B cell (primary cell): ENCODE measurements at regions not wholly inside any gene's neighbourhood (a gene's known extent, or its start where the extent isn't known, plus 50 kb on each side); places are given as distances from the start of the nearest gene placed in this dataset.

Experiments used
- EZH2 ChIP-seq: IDR thresholded peaks from 2 replicates; pipeline ENCODE4 v1.6.1; 2012; ENCODE audit warnings: borderline replicate concordance, low read depth, mild to moderate bottlenecking, moderate library complexity, low read length; ENCODE audit not compliant: insufficient read depth, poor library complexity, severe bottlenecking
- TF ChIP-seq, protein P1 (sequence below): fragments of 200-600 bp; IDR thresholded peaks from one replicate; pipeline ENCODE4 v1.8.0; 2022; ENCODE audit warnings: antibody characterized with exemption, mild to moderate bottlenecking

DNA sequence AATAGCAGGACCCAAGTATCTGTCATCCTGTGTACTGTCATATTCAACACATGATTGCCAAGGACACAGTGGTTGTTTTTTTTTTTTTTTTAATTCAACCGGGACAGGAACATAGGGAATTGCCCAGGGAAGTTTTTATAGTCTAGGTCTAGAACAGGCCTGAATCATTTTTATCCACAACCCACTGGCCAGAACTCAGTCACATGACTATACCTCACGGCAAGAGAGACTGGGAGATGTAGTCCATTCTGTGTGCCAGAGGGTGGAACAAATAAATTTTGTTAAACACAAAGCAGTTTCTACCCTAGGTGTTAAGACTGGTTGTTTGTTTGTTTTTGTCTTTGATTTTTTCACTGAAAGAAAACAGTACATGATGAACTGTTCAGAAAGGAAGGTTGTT, 105.8 kb upstream of the SMARCA2 start:
- TF ChIP-seq, protein P1, sequence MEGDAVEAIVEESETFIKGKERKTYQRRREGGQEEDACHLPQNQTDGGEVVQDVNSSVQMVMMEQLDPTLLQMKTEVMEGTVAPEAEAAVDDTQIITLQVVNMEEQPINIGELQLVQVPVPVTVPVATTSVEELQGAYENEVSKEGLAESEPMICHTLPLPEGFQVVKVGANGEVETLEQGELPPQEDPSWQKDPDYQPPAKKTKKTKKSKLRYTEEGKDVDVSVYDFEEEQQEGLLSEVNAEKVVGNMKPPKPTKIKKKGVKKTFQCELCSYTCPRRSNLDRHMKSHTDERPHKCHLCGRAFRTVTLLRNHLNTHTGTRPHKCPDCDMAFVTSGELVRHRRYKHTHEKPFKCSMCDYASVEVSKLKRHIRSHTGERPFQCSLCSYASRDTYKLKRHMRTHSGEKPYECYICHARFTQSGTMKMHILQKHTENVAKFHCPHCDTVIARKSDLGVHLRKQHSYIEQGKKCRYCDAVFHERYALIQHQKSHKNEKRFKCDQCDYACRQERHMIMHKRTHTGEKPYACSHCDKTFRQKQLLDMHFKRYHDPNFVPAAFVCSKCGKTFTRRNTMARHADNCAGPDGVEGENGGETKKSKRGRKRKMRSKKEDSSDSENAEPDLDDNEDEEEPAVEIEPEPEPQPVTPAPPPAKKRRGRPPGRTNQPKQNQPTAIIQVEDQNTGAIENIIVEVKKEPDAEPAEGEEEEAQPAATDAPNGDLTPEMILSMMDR, result no peak
- no peak for TF ChIP-seq EZH2
